HG03196 (cell line): ENCODE measurements at regions not wholly inside any gene's neighbourhood (a gene's known extent, or its start where the extent isn't known, plus 50 kb on each side); places are given as distances from the start of the nearest gene placed in this dataset.

Experiments used
- ATAC-seq: cut with Tn5 transposase; IDR thresholded peaks from one replicate; pipeline ENCODE4 v1.9.1; 2021; ENCODE audit not compliant: unreplicated experiment

GRCh38 chr13:22270881-22271280 lies 600.0 kb downstream of the FGF9 start:
- ATAC-seq = no peak

GRCh38 chr13:22271903-22272302 lies 601.0 kb downstream of the FGF9 start:
- ATAC-seq = no peak

- ATAC-seq = no peak
These were observed 604.5 kb downstream of the FGF9 start for GRCh38 chr13:22275393-22275792.

- no peak for ATAC-seq
These were observed 605.7 kb downstream of the FGF9 start for GRCh38 chr13:22276616-22277015.

GRCh38 chr13:22278336-22278929 lies 607.6 kb downstream of the FGF9 start:
- ATAC-seq = no peak

- no peak for ATAC-seq
These were observed 615.0 kb downstream of the FGF9 start for GRCh38 chr13:22285867-22286266.

- no peak for ATAC-seq
These were observed 615.5 kb downstream of the FGF9 start for GRCh38 chr13:22286338-22286737.

- no peak for ATAC-seq
These were observed 616.6 kb downstream of the FGF9 start for GRCh38 chr13:22287343-22287920.

GRCh38 chr13:22288496-22288895 lies 617.6 kb downstream of the FGF9 start:
- ATAC-seq = no peak

GRCh38 chr13:22289711-22290110 lies 618.8 kb downstream of the FGF9 start:
- ATAC-seq = no peak

GRCh38 chr13:22298530-22298929 lies 627.7 kb downstream of the FGF9 start:
- ATAC-seq = no peak

- no peak for ATAC-seq
These were observed 641.0 kb downstream of the FGF9 start for GRCh38 chr13:22311734-22312404.

- ATAC-seq = no peak
These were observed 641.5 kb downstream of the FGF9 start for GRCh38 chr13:22312405-22312803.

- ATAC-seq = no peak
These were observed 645.7 kb downstream of the FGF9 start for GRCh38 chr13:22316494-22317025.

GRCh38 chr13:22320991-22321390 lies 650.1 kb downstream of the FGF9 start:
- ATAC-seq = no peak

- no peak for ATAC-seq
These were observed 654.9 kb downstream of the FGF9 start for GRCh38 chr13:22325761-22326160.

- ATAC-seq = no peak
These were observed 661.5 kb downstream of the FGF9 start for GRCh38 chr13:22332416-22332815.

GRCh38 chr13:22336460-22336859 lies 665.6 kb downstream of the FGF9 start:
- no peak for ATAC-seq

- no peak for ATAC-seq
These were observed 686.3 kb downstream of the FGF9 start for GRCh38 chr13:22357132-22357531.

- no peak for ATAC-seq
These were observed 698.2 kb downstream of the FGF9 start for GRCh38 chr13:22369090-22369489.

- ATAC-seq = no peak
These were observed 699.0 kb downstream of the FGF9 start for GRCh38 chr13:22369840-22370239.

GRCh38 chr13:22372261-22372660 lies 701.4 kb downstream of the FGF9 start:
- ATAC-seq = no peak
